T-helper 1 cell (primary cell): ENCODE measurements at regions not wholly inside any gene's neighbourhood (a gene's known extent, or its start where the extent isn't known, plus 50 kb on each side); places are given as distances from the start of the nearest gene placed in this dataset.
A peak's percentile ranks its signal among the peaks of the same experiment; 100 is the strongest.

ENCODE experiments used
- DNase-seq, 5 donors: peaks; one replicate each; pipeline ENCODE4 v3.0.0-alpha.2; 2012 to 2020

DNA sequence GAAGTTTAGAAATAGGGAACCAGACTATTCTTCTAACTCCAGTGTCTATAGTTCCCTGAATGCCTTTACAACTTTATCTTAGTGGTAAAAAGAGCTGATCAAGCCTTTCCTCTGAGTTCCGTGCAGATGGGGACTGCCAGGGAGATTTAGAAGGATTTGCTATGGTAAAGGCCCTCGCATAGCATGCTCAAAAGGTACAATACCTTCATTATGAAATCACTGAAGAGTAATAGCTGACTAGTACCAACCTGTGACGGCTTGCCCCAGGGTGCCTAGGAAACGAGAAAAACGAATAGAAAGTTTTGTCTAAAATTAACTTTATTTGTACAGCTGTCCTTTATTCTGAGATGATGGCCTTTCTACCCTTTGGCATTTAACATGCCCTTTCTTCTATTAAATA, 150.1 kb upstream of the ARHGAP42 start:
- DNase-seq: no peak

DNA sequence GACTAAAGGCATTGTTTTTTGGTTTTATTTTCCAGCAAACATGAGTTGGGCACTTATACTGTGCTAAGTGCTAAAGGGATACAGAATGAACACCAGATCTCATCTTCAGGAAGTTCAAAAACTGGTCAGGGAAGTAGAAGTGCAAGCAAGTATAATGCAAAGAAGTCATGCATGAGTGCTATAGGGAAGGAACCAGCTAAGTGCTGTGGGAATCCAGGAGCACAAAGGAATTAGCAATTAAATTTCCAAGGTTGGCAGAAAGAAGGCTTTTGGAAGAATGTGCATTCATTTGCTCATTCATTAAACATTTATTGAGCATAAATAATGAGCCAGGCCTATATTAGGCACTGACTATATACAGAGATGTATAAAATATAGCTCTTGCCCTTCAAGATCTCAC, 143.7 kb upstream of the ARHGAP42 start:
- no peak for DNase-seq

DNA sequence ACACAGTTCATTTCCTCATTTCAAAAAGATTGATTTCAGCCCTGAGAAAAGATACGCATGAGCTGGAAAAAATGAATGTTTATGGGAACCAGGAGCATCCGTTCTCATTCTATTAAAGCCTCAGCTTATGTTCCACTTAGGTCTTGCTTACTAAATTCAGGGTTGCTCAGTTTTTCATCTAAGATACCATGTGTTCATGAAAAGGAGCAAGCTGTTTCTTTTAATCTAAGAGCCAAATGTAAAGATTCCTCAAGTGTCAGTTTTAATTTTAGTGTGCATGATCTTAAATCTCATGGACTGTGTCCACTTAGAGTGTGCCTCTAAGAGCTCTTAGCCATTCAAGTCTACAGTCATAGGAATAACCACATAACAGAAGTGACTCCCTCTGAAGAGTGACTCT, 141.5 kb upstream of the ARHGAP42 start:
- no peak for DNase-seq

DNA sequence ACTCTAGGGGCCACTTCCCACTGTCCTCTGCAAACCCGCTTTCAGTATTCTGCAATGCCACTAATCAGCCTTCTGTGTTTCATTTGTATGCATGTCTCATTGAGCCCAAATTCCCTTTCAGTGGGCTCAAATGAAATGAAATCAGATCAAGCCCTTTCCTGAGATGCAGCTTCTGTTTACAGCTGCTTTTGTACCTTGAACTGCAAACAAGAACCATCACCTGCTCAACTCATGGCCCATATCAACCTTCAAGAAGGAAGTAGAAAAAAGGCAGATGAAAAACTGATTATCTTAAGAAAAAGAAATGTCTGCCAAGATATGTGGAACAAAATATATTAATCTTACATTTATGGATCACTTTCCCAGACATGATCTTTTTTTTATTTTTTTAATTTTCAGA, 141.1 kb upstream of the ARHGAP42 start:
- DNase-seq: no peak

DNA sequence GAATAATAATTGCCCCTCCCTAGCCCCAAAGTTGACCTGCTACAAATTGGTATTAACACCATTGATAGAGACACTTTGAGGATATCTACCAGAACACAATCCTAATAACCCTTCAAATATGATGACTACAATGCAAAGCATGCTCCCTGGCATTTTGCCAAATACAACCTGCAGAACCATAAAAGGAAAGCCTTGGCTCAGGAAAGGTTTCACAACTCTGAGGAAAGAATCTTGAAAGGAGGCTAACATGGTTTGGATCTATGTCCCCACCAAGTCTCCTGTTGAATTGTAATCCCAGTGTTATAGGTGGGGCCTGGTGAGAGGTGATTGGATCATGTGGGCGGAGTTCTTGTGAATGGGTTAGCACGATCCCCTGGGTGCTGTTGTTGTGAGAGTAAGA, 140.4 kb upstream of the ARHGAP42 start:
- DNase-seq: no peak

DNA sequence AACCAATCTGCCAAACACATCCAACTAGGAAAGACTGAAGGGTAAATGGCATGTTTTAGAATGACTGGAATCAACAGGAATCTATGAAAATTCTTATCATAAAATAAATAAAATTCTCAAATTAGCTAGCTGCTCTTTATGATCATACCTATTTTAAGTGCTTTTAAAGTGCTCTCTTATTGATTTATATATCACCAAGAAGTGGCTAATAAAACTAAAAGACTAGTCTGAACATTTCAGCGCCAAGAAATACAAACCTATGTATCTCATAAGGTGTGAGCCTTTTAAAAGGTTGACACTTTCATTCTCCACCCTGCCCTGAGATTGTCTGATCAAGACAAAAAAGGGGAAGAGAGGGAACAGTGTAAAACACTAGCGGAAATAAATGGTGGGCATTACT, 136.8 kb upstream of the ARHGAP42 start:
- no peak for DNase-seq

DNA sequence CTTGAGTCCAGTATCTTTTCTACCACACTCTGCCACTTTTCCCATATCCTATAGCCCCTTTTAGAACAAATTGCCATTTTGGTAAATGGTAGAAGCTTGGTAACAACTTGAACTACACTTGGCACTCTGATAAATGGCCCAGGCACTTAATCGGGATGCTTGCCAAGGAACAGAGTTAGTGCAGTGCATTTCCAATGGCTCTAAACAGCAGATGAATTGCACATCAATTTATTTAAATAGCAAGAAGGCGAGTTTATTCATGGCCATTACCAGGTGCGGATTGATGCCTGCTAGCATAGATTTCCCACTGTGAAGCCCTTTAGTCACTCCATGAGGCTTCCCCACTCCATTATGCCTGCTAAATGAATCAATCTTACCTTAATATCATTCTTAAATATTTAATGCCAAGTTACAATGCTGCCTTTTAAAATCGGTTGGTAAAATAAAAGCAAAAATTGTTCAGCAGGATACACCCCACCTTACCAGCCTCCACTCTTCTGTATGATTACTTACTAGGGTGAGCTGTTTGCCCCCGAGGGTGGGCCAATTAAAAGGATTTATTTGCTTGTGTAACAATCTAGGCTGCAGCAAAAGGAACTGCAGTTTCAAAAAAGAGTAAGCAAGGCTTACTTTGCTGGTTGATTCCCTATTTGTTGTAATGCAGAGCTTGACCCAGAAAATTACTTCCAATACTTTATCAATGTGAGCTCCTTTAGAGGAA, 136.0 kb upstream of the ARHGAP42 start:
- no peak for DNase-seq

DNA sequence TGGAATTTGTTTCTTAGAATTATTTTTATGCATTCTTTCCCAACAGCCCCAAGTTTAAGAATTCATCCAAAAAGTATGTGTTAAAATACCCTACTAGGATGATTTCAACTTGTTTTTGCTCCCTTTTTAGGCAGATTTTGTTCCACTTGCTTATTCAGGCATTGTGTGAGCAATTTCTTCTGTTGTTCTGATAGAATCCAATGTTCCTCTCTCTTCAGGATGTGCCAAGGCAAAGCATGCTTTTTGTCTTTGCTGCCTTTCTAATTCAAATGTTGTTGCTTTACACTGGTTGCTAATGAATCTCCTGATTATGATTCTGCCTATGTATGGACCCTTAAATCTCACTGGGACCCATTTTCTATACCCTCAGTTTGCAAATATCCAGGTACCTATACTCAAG, 131.2 kb upstream of the ARHGAP42 start:
- DNase-seq: no peak

DNA sequence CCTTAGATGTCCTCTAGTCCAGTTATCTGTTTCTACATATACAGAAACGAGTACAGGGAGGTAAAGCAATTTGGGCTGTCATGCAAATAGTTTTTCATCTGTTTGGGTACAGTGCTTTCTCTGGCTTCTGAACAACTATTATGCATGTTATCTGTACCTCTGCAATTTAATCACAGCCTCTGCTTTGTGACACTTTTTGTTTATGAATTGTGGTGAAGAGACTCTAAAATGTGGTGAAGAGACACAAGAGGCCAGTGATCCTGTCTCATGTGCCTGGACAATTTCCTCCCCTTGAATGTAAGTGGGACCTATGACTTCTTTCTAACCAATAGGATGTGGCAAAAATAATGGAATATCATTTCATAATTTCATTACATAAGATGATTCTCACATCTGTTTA, 130.3 kb upstream of the ARHGAP42 start:
- no peak for DNase-seq

DNA sequence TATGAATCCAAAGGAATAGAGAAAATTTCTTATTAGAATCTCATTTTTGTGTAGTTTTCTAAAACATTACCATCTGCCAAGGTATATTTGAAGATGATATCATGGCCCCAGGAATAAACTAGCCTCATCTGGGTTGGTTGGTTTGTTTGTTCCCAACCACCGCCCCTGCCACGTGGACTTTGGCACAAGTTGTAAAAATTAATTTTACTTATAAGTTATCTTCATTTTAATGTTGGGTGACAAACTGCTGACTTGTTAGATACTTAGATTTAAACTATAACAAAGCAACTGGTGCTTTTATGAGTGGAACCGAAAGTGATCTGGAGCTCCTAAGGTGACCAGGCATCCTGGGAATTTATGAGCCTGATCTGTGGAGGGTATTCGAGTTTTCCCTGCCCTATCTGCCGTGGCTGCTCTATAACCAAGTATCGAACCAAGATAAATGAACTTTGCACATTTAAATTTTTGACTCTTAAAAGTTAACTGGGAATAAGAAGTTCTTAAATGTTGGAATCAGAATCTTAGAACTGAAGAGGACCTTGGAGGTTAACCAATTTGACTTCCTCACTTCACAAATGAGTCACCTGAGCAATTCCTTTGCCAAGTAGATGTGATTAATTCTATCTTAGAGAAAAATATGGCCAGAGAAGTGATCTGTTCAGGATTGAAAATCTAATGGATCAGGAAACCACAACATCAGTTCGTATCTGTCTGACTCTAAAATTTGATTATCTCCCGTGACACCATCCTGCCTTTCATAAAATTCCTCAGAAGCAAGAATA, 129.1 kb upstream of the ARHGAP42 start:
- no peak for DNase-seq

DNA sequence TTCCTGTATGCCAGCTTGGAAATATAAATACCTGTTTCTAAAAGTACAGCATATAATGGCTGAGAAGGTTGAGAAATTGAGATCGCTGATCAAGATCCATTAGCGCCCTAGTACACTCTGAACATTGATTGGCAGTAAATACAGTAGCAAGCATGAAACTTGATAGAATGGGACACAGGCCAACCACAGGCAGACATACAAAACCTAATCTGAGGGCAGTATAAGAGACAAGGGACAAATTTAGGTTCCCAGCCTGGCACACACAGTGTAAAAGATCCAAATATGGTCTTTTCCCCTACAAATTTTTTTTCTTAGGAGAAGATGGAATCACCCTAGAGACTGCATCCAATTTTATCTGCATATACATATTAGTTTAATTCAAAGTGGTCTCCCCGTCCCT, 126.5 kb upstream of the ARHGAP42 start:
- DNase-seq: no peak

DNA sequence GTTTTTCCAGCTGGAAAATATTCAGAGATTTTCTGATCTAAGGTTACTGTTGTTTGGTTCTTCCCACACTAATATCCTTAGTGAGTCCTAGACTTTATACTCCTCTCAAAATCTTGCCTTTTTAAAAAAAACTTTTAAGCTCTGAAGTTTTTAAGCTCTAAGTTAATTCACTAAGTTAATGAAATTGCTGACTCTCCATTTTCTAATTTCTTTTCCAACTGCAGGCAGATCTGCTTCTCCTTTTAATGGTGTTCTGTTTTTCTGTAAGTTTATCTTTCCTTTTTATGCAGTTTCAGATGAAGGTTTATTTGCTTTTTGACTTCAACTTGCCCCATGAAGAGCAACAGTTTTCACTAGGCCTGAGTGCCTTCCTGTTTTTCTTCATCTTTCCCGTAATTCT, 125.8 kb upstream of the ARHGAP42 start:
- DNase-seq: no peak

DNA sequence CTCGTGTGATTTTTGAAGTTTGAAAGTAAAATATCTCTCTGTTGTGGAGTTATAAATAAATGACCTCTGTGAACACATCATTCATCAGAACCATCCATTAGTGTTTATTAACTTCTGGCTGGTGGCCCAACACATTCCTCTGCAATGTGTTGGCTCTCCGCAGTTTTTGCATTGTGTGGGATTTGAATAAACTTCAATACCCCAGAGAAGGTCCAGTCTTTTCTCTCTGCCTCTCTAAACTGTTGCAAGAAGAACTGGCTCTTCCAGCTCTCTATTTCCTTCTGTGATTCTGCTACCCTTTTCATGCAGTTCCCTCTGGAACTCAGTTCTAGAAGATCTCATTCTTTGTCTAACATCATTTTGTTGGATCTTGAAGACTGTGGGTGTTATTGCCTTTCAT, 125.0 kb upstream of the ARHGAP42 start:
- no peak for DNase-seq

DNA sequence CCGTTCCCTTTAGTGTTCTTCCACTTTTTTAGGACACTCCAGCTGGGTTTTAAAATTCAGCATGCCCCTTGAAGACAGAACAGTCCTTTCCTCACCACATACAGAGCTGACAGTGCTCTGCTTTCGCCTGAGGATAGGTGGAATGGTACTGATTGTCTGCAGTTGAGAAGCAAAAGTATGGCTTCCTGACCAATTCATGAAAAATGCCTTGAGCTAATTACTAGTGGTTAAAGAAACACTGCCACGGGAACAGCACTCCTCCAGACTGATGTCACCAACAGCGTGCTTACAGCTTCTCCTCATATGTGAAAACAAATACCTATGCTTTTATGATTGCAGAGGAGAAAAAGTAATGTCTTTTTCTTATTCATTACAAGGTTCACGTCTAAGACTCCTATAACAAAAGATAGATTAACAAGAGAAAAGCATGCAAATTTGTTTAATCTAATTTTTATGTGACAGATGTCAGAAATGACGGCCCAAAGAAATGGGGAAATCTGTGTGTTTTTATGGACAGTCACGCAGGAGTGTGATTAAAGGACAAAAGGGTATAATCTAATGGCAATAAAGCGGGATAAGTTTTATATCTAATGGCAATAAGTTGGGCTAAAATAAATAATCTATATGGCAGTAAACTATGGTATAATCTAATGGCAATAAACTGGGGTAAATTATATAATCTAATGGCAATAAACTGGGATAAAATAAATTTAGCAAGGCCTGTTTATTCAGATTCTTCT, 123.4 kb upstream of the ARHGAP42 start:
- no peak for DNase-seq

DNA sequence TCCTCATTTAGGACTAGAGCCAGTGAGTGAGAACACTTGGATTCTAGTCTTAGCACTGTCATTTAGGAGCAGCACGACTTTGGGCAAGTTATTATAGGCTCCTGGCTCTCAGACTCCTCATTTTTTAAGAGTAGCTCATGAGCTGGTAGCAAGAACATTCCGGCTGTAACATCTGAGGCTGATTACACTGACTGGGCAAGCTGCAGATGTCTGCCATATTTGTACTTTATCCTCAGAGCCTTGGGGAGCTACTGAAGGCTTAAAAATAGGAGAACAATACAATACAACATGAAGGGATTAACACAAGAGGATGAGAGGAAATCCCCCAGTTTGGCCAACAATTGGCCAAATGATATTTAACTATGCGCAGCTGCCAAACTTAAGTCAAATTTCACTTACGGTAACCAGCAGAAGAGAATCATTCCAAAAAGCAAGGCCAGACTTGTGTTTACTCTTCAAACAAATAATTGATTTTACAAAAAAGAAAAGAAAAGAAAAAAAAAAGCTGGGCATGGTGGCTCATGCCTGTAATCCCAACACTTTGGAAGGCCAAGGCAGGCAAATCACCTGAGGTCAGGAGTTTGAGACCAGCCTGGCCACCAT, 113.1 kb upstream of the ARHGAP42 start:
- DNase-seq: no peak

DNA sequence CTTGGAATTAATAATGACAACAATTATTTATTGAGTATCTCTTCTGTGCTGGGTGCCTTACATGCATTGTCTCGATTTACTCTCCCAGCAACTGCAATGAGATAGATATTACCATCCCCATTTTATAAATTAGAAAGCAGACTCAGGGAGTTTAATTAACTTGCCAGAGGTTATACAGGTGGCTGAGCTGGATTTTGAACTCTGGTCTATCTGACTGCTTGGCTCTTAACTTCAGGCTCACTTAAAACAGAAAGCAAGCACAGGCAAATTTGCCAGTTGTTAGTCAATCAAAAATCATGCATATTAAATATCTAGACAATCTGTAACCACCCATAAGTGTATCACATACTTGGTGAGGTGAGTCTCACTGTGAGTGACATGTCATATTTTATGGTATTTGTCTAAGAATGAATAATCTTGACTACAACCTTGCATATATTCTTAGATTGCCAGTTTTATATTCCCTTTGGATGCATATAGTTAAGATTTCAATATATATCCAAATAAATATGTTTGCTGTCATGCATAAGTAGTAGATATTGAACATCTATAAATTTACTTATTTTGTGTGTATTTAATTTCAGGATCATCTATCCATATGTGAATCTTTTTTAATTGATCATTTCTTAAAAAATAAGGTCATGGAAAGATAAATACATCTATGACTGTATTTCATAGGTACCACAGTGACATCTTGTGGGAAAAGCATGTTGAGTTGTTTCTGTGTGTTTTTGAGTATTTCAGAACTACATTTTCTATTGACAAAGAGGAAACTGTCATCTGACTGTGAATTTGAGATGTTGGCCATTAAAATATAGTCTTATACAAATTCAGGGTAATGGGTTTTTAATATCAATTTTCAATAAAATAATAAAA, 112.0 kb upstream of the ARHGAP42 start:
- DNase-seq: no peak

DNA sequence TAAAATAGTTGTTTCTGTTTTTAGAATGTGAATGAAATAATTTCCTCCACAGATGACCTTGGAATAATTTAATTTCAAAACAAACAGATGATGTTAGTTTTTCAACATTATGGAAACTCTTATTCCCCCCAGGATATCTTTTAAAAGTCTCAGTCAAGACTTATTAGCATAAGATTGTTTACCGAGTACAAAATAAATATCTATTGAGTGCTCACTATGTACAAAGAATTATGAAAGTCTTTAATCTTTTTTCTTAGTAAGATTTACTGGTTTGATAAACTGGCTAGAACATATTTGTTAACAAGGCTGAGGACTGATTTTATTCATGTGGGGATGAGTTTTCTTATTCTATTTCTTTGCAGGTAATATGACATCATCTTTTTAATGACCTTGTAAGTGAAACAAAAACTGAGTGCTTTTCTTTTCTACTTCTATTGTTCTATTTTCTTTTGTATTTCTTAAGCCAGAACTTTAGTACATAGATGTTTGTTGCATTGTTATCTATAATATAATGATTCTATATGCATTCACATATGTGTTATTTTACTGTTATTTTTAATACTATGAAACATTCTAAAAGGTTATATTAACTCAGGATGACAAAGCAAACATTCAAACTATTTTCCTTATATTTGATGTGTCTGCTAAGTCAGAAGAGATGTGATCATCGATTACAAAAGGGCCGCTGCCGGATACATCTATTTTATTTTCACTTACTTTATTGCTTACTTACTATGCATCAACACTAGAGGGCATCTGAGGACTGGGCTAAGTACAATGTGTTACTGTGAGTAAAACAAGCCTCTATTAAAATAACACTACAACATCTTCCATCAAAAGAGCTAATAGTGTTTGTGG, 111.0 kb upstream of the ARHGAP42 start:
- DNase-seq: peak in 1 of 5 donors; percentile 12

DNA sequence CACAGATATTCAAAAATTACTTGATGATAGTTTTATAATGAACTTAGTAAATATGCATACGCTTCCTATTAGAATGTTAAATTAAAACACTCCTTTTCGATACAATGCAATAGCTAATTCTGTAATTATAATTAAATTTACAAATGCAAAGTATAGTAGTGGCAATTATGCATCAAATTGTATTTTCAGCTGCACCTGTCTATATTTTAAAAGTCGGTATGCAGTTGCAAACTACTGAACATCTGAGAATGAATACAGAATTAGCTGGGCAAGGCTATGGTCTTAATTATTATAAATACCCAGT, 110.4 kb upstream of the ARHGAP42 start:
- DNase-seq: no peak

DNA sequence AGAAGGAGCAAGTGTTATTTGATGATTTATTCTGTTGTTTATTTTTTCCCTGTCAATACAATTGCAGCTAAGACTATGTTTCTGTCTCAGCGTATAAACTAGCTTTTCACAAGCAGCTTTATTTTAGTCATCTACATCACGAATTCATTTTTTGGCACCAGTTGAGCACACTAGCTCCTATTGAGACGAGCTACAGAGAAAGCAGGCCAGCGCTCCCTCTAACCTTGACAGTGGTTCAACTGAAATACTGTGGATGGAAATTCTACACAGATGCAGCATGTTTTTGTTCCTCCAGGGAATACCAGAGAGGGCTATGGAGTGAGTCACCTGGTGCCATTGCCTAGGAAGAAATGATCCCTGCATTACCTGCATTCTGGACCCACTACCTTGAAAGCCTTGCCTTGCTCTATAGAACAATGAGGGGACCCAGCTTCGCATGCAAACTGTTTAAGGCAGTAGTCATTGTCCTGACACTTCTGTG, 108.2 kb upstream of the ARHGAP42 start:
- no peak for DNase-seq

DNA sequence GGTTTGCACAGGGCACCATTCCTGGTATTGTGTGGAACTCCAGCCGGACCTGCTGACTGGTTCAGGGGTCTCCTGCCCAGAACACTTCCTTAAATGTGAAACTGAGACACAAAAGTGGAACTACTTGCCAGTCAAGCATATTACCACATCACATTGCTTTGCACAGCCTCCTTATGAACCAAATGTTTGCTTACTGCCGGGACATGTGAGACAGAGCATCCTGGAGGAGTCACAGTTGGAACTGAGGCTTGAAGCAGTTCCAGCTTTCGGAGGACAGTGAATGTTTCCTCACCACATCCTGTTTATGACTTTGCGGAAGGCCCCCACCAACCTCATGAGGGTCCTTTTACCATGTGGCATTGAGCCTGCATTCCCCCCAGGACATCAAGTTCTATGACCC, 105.8 kb upstream of the ARHGAP42 start:
- no peak for DNase-seq

DNA sequence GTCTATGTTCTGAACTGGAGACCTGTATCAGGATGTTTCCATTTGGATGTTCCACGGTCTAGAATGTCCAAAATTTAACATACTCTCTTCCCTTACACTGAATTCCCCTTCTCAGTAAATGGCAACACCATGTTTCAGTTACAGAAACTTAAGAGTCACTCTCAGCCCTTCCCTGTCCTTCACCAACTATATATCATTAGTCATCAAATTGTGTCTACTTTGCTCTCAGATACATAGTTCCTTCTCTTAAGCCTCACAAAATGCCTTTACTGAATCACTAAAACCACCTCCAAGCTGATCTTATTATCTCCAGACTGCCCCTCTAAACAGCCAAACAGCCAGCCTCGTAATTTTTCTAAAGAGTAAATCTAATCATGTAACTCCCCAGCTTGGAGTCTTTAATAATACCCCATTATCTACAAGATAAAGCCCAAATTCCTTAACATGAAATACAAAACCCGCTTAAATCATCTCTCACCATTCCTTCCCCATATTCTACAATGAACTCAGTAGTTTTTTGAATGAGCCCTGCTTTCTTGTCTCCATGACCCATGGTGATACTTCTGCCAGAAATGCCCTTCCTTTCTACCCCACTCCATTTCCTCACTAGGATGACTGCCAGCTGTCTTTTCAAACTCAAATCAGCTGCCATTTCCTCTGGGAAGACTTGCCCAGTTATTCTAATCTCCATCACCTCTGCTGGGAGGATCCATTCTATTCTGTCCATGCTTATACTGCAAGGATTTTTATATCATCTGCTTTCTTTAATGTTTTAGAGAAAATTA, 102.7 kb upstream of the ARHGAP42 start:
- DNase-seq: no peak
